H9 (cell line): ENCODE measurements at regions not wholly inside any gene's neighbourhood (a gene's known extent, or its start where the extent isn't known, plus 50 kb on each side); places are given as distances from the start of the nearest gene placed in this dataset.

Experiments used
- DNase-seq: peaks from one replicate; pipeline ENCODE4 v3.0.0-alpha.2; 2017
- H2AFZ ChIP-seq: one replicate; pipeline ENCODE4 v1.6.1; 2013; ENCODE audit warnings: mild to moderate bottlenecking, low read length, control low read depth, moderate library complexity
- H2AK5ac ChIP-seq: 2 replicates; pipeline ENCODE4 v1.6.1; 2013; ENCODE audit warnings: low read length, control low read depth, mixed read lengths; ENCODE audit not compliant: insufficient read length
- H2BK120ac ChIP-seq: one replicate; pipeline ENCODE4 v1.6.1; 2013; ENCODE audit warnings: low read depth, mild to moderate bottlenecking, low read length, control low read depth, inconsistent platforms; ENCODE audit not compliant: poor library complexity, severe bottlenecking
- H2BK12ac ChIP-seq: 2 replicates; pipeline ENCODE4 v1.6.1; 2013; ENCODE audit warnings: low read length, control low read depth, mixed read lengths, low read depth; ENCODE audit not compliant: insufficient read length
- H2BK15ac ChIP-seq: 2 replicates; pipeline ENCODE4 v1.6.1; 2013; ENCODE audit warnings: low read depth, low read length, control low read depth
- H2BK20ac ChIP-seq: one replicate; pipeline ENCODE4 v1.6.1; 2013; ENCODE audit warnings: low read depth, mild to moderate bottlenecking, low read length, control low read depth, inconsistent platforms; ENCODE audit not compliant: poor library complexity, severe bottlenecking
- H2BK5ac ChIP-seq: 2 replicates; pipeline ENCODE4 v1.6.1; 2013; ENCODE audit warnings: low read length, control low read depth, mixed read lengths; ENCODE audit not compliant: insufficient read length
- H3K14ac ChIP-seq: 2 replicates; pipeline ENCODE4 v1.6.1; 2013; ENCODE audit warnings: low read length, control low read depth; ENCODE audit not compliant: insufficient read depth
- H3K18ac ChIP-seq: 2 replicates; pipeline ENCODE4 v1.6.1; 2013; ENCODE audit warnings: low read depth, mild to moderate bottlenecking, mixed read lengths, low read length, control low read depth; ENCODE audit not compliant: insufficient read length
- H3K23ac ChIP-seq: 2 replicates; pipeline ENCODE4 v1.6.1; 2013; ENCODE audit warnings: low read length, control low read depth, mixed read lengths, low read depth; ENCODE audit not compliant: insufficient read length
- H3K23me2 ChIP-seq: 2 replicates; pipeline ENCODE4 v1.6.1; 2013; ENCODE audit warnings: low read depth, mild to moderate bottlenecking, mixed read lengths, low read length, control low read depth; ENCODE audit not compliant: insufficient read length, poor library complexity, severe bottlenecking
- H3K27ac ChIP-seq: 2 replicates; pipeline ENCODE4 v1.5.1; 2013; ENCODE audit warnings: low read length, control low read depth, mixed read lengths, low read depth; ENCODE audit not compliant: insufficient read length
- H3K27me3 ChIP-seq: 2 replicates; pipeline ENCODE4 v1.6.1; 2013; ENCODE audit warnings: low read length, control low read depth, inconsistent platforms; ENCODE audit not compliant: insufficient read depth
- H3K4ac ChIP-seq: 2 replicates; pipeline ENCODE4 v1.6.1; 2013; ENCODE audit warnings: low read depth, mild to moderate bottlenecking, control low read depth, inconsistent platforms, low read length, moderate library complexity
- H3K4me1 ChIP-seq: 2 replicates; pipeline ENCODE4 v1.6.1; 2013; ENCODE audit warnings: low read length, control low read depth, inconsistent platforms; ENCODE audit not compliant: insufficient read depth
- H3K4me2 ChIP-seq: 2 replicates; pipeline ENCODE4 v1.6.1; 2013; ENCODE audit warnings: low read length, control low read depth, mixed read lengths; ENCODE audit not compliant: insufficient read length, insufficient read depth
- H3K56ac ChIP-seq: 2 replicates; pipeline ENCODE4 v1.6.1; 2013; ENCODE audit warnings: low read depth, mild to moderate bottlenecking, mixed read lengths, low read length, control low read depth; ENCODE audit not compliant: insufficient read length
- H3K79me1 ChIP-seq: 2 replicates; pipeline ENCODE4 v1.6.1; 2013; ENCODE audit warnings: low read depth, mild to moderate bottlenecking, moderate library complexity, low read length, control low read depth, inconsistent platforms; ENCODE audit not compliant: insufficient read depth, poor library complexity, severe bottlenecking
- H3K79me2 ChIP-seq: 2 replicates; pipeline ENCODE4 v1.6.1; 2013; ENCODE audit warnings: low read length, control low read depth, inconsistent platforms; ENCODE audit not compliant: insufficient read depth
- H3K9ac ChIP-seq: 2 replicates; pipeline ENCODE4 v1.6.1; 2013; ENCODE audit warnings: low read length, control low read depth, mixed read lengths; ENCODE audit not compliant: insufficient read length; ENCODE audit errors: extremely low read depth
- H3K9me3 ChIP-seq: one replicate; pipeline ENCODE4 v1.6.1; 2013; ENCODE audit warnings: low read depth, low read length, inconsistent platforms; ENCODE audit not compliant: control insufficient read depth
- H3T11ph ChIP-seq: one replicate; pipeline ENCODE4 v1.6.1; 2013; ENCODE audit warnings: mild to moderate bottlenecking, low read length, control low read depth, inconsistent platforms
- H4K20me1 ChIP-seq: one replicate; pipeline ENCODE4 v1.6.1; 2013; ENCODE audit not compliant: control insufficient read depth, insufficient read length, insufficient read depth
- H4K5ac ChIP-seq: 2 replicates; pipeline ENCODE4 v1.6.1; 2013; ENCODE audit warnings: low read depth, mild to moderate bottlenecking, mixed read lengths, low read length, control low read depth; ENCODE audit not compliant: insufficient read length
- H4K8ac ChIP-seq: replicated peaks from 2 replicates; pipeline ENCODE4 v1.6.1; 2013; ENCODE audit warnings: low read length, control low read depth, mixed read lengths, low read depth; ENCODE audit not compliant: insufficient read length
- H4K91ac ChIP-seq: 2 replicates; pipeline ENCODE4 v1.6.1; 2013; ENCODE audit warnings: low read depth, mild to moderate bottlenecking, moderate library complexity, mixed read lengths, low read length, control low read depth; ENCODE audit not compliant: insufficient read length
- H3K27ac Mint-ChIP-seq, 3 experiments: 2 replicates in 2 of 3; 3 replicates in 1 of 3; pipeline ENCODE4 v1.8.0; 2020 to 2021; ENCODE audit warnings: mixed read lengths in 3 of 3, mild to moderate bottlenecking in 1 of 3, moderate library complexity in 1 of 3
- H3K27me3 Mint-ChIP-seq: 2 replicates; pipeline ENCODE4 v1.8.0; 2021; ENCODE audit warnings: low read depth, mild to moderate bottlenecking, moderate library complexity, mixed read lengths
- H3K36me3 Mint-ChIP-seq, 3 experiments: 2 replicates in 2 of 3; 3 replicates in 1 of 3; pipeline ENCODE4 v1.8.0; 2020 to 2021; ENCODE audit warnings: low read depth in 3 of 3, mixed read lengths in 3 of 3; ENCODE audit not compliant: insufficient read depth in 1 of 3
- H3K4me1 Mint-ChIP-seq, 2 experiments: 2 replicates each; pipeline ENCODE4 v1.8.0; 2020; ENCODE audit warnings: mixed read lengths in 2 of 2
- H3K4me3 Mint-ChIP-seq, 2 experiments: 2 replicates in 1 of 2; 3 replicates in 1 of 2; pipeline ENCODE4 v1.8.0; 2020 to 2021; ENCODE audit warnings: mild to moderate bottlenecking in 2 of 2, mixed read lengths in 2 of 2, moderate library complexity in 1 of 2
- H3K9me3 Mint-ChIP-seq, 2 experiments: 2 replicates in 1 of 2; 3 replicates in 1 of 2; pipeline ENCODE4 v1.8.0; 2020; ENCODE audit warnings: mild to moderate bottlenecking in 2 of 2, mixed read lengths in 2 of 2, moderate library complexity in 1 of 2
- CTCF ChIP-seq: fragments of 200-600 bp; sonication (generic); conservative IDR thresholded peaks from 3 replicates; pipeline ENCODE4 v1.8.0; 2021; ENCODE audit warnings: antibody characterized with exemption, mild to moderate bottlenecking
- WGBS: extraction: QIAGEN DNeasy Blood & Tissue Kit; methylation state at CpG from one replicate; pipeline ENCODE4 v1.1.7; 2013; ENCODE audit warnings: missing lambda C conversion rate, low lambda C conversion rate, mixed read lengths; ENCODE audit not compliant: insufficient read length; ENCODE audit errors: extremely low coverage; 5-methylcytosine and 5-hydroxymethylcytosine counted together

- Histone ChIP-seq H4K20me1 (no peaks in the 10 kb centered on the region), H3K18ac (no peak overlapping the region), H3T11ph (no peak overlapping the region), H3K4ac (no peak overlapping the region), H2AFZ (no peak overlapping the region), H2BK12ac (no peak overlapping the region), H4K8ac (no peak overlapping the region), H3K9me3 (no peaks in the 10 kb centered on the region), H3K79me1 (no peaks in the 10 kb centered on the region), H3K23me2 (no peaks in the 10 kb centered on the region), H4K91ac (no peak overlapping the region), H3K4me1 (no peaks in the 10 kb centered on the region), H3K56ac (no peak overlapping the region), H4K5ac (no peak overlapping the region), H3K4me2 (no peak overlapping the region), H2BK15ac (no peak overlapping the region), H2BK5ac (no peak overlapping the region), H2BK120ac (no peak overlapping the region), H3K79me2 (no peaks in the 10 kb centered on the region), H3K14ac (no peak overlapping the region), H3K27ac (no peak overlapping the region), H2AK5ac (no peak overlapping the region), H3K23ac (no peak overlapping the region), H2BK20ac (no peak overlapping the region), H3K27me3 (no peaks in the 10 kb centered on the region), H3K9ac (no peak overlapping the region)
- no peak for TF ChIP-seq CTCF
- H3K36me3 Mint-ChIP-seq = no peaks in the 10 kb centered on the region
- H3K27me3 Mint-ChIP-seq = peaks cover 2% of the 10 kb centered on the region; the same call in 1 of the 2 replicates
- DNase-seq = no peak
- H3K4me3 Mint-ChIP-seq = no peak overlapping the region
- H3K4me1 Mint-ChIP-seq = no peaks in the 10 kb centered on the region
- H3K9me3 Mint-ChIP-seq = 0 out of 5 replicates have a peak, but pooled peaks cover 0 to 5% of the 10 kb centered on the region in 2 experiments
- WGBS = no CpG with 5 or more reads among the region's 2 CpGs
- no peak overlapping the region for H3K27ac Mint-ChIP-seq
These were observed 81.3 kb upstream of the NID2 start for GRCh38 chr14:52150162-52150561.
